HG02938 (cell line): ENCODE measurements at regions not wholly inside any gene's neighbourhood (a gene's known extent, or its start where the extent isn't known, plus 50 kb on each side); places are given as distances from the start of the nearest gene placed in this dataset.
A peak's percentile ranks its signal among the peaks of the same experiment; 100 is the strongest.
"Not testable (repeated sequence)": the region's sequence is repeated elsewhere in the genome, so short reads cannot be mapped to it uniquely, and the experiment has no call there.

Experiments used
- ATAC-seq: cut with Tn5 transposase; IDR thresholded peaks from one replicate; pipeline ENCODE4 v1.9.1; 2021; ENCODE audit warnings: mild to moderate bottlenecking, moderate library complexity; ENCODE audit not compliant: unreplicated experiment

DNA sequence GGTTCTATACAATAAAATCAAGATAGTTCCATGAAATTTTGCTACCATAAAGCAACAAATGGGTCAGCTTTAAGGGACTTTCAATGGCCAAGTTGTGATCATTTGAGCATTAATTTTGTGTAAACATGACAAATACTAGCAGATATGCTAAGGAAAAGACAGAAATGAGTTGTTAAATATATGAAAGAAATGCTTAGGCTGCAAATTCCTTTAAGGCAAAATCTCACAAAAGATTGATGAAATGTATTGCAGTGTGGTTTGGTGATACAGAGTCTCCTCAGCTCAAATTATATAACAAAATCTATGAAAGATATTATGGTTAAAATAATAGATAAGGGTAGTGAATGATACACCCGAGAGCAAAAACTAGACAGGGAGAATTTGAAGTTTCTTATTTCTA is 377.2 kb downstream of the RAP2B start:
- no peak for ATAC-seq

DNA sequence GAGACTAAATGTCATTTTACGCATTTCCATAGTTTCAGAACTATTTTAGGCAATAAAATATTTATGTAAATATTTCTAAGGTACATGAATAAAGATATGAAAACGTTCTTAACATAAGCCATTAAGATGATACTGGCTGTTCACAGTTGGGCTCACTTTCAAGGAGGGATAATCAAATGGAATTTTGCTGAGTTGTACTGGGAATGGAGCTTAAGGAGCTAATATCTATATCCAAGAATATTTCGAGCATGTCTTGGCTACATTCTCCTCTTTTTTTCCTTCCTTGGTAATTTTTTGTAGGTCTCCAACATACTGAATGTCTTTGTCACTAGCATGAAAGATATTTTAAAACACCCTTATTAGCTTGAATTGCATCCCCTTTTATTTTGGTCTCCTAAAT is 383.4 kb downstream of the RAP2B start:
- ATAC-seq: no peak

DNA sequence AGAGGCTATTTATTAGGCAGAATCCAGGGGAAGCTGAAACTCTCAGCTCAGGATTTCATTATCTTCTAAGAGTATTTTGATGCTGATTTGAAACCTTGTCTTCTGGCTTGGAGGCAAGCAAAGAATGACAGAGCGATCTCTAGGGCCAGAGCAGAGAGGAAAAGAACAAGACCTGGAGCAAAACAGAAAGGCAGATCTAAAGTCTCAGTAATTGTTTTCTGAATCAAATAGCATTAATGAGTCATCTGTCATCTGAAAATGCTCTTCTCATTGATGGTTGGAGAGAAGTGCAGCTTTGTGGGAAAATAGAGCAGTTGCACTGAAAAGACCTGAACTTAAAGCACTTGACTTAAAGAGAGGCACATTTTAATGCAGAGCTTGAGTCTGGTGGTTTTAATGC is 385.9 kb downstream of the RAP2B start:
- ATAC-seq: no peak

DNA sequence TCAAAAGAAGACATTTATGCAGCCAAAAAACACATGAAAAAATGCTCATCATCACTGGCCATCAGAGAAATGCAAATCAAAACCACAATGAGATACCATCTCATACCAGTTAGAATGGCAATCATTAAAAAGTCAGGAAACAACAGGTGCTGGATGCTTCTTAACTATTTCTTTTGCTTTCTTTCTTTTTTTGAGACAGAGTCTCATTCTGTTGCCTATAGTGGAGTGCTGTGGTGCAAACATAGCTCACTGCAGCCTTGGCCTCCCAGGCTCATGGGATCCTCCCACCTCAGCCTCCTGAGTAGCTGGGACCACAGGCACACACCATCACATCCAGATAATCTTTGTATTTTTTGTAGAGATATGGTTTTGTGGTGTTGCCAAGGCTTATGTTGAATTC is 387.7 kb downstream of the RAP2B start:
- not testable (repeated sequence) for ATAC-seq

DNA sequence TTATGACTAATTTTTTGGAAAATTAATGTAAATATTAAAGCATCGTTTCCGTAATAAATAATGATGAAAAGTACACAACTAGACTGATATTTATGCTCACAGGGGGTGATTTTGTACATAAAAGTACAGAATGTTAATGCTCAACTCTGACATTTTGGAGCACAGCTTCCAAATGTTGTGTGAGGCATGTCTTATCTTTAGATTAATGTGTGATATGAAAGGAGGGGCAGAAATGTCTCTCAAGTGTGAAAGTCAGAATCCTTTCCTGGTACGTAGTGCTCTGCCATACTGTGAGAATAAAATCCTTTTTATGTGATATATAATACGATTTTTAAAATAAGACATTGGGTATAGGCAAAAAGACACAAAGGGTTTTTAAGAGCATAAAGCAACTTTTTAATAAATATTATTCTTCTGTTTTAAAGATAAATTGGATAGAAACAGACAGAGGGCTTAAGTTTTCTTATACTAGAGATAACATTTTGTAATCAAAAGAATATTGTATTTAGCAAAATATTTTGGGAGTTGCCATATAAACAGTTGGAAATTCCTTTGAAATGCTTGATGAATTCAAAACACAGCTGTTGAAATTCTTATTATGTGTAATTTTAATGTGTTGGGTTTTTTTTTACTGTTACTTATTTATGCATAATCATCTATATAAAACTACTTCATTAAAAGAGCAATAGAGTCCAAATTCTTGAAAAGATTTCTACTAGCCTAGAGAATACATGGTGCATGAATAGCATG is 389.7 kb downstream of the RAP2B start:
- ATAC-seq: no peak

DNA sequence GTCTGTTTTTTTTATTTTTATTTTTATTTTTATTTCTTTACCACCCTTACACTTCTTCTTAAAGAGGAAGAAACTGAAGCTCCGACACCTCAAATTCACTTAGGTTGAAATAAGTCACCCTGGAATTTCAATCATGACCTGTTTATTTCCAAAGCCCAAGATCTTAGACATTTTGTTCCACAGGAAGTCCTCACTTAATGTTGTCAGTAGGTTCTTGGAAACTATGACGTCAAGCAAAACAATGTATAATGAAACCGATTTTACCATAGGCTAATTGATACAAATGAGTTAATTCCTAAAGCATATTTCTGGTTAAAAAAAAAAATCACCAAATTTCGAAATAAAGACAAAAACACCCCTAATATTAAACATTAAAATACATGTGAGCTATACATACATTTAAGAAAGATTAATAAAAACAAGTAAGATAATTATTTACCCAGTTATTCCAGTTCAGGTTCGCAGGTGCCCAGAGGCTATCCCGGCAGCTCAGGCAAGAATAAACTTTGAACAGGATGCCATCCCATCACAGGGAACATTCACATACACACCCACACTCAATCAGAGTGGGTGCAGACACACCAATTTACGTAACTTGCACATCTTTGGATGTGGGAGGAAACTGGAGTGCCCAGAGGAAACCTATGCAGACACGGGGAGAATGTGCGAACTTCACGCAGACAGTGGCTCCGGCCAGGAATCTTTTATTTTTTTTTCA is 391.0 kb downstream of the RAP2B start:
- no peak for ATAC-seq

DNA sequence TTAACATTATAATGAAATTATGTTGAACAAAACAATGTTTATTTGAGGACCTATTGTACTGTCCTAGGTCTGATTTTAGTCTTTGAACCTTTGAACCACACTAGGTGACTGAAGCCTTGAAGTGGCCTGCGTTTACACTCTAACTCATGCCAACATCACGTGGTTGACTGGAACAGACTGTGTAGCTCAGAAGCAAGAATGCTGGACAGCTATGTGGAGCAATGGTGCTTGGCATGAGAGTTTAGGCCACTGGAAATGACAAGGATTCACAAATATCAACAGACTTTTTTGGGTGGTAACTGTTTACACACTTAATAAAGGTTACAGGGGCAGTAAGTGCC is 391.5 kb downstream of the RAP2B start:
- no peak for ATAC-seq

DNA sequence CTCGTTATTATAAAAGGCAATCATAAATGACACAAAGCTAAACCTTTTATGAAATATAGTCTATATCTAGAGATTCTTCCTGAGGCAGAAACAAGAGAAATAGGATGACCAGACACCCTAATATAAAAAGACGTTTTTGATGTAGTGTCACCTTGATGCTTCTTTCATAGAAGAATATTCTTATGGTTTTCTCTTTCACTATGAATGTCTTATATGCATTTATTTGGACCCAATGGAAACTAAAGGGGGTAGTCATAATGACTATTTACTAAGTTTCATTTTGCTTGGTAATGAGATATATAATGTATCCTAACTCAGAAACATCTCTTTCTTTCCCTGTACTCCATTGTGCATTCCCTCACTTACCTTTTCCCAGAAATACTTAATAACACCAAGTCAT is 393.9 kb downstream of the RAP2B start:
- no peak for ATAC-seq

DNA sequence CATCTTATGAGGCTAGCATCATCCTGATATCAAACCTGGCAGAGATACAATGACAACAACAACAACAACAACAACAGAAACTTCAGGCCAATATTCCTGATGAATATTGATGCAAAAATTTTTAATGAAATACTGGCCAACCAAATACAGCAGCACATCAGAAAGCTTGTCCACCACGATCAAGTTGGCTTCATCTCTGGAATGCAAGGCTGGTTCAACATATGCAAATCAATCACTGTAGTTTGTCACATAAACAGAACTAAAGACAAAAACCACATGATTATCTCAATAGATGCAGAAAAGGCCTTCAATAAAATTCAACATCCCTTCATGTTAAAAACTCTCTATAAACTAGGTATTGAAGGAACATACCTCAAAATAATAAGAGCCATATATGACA is 397.3 kb downstream of the RAP2B start:
- not testable (repeated sequence) for ATAC-seq

DNA sequence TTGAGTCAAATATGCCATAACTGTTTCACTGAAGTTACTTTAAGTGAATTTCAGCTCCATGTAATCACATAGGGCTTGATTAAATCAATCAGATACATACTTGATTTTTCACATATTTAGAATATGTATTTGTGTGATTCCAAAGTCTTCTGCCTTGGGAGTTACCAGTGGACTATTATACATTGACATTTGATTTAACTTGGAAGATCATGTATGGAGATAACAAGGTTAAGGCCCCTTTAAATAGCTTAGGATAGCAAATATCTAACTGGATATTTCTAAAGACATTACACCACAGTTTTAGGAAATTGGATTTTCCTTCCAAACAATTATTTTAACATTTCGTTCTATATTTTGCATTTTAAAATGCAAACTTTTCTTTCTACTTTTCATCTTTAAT is 405.0 kb downstream of the RAP2B start:
- no peak for ATAC-seq

DNA sequence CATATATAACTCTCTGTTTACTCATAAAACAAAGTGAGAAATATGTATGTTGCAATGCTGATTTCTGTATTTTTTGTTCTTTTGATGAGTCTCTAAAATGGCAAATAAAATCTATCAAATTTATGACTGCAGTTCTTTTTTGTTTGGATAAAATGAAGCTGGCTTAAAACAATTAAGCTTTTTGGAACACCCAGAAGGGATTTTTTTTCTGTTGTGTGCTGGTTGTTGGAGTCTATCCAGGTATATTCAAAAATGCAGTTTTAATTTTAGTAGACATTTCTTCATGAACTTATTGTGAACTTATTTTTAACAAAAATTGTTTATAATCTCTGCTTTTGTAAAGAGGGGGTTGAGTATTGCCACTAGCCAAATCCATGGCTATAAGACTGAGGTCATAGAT is 405.5 kb downstream of the RAP2B start:
- no peak for ATAC-seq

DNA sequence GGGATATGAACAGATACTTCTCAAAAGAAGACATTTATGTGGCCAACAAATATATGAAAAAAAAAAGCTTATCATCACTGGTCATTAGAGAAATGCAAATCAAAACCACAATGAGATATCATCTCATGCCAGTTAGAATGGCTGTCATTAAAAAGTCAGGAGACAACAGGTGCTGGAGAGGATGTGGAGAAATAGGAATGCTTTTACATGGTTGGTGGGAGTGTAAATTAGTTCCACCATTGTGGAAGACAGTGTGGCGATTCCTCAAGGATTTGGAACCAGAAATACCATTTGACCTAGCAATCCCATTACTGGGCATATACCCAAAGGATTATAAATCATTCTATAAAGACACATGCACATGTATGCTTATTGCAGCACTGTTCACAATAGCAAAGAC is 408.5 kb downstream of the RAP2B start:
- not testable (repeated sequence) for ATAC-seq

DNA sequence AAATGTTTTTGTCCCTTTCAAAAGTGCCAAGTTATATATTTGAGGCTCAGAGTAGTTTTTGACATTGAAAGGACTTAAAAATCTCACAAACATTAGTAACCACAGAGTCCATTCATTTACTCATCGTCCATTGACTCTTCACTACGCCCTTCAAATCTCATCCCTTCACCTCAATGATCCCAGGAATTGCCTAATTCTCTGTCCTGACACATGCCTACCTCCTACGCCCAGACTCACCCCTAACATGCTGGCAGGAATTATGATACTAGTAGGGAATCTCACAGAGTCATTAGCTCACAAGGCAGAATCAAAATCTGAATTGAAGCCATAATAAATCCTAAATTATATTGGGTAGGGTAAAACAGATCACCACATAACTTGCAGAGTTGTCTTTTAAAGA is 410.1 kb downstream of the RAP2B start:
- ATAC-seq: no peak

DNA sequence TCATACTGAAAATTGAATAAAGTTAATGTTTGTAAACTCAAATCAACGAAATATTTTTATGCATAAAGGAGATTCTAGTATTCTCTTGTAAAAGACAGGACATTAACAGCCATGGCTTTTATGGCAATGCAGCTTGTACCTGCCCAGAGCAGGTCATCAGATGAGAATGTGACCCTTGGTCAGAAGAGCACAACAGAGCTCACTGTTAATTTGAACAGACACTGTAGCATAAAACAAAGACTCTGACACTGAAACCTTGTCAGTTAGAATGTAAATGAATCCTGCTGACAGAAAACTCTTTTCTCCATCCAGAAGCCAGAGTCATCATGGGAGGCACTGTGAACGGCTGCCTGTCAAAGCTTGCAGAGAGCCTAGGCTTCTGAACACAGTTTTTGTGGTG is 410.6 kb downstream of the RAP2B start:
- no peak for ATAC-seq

DNA sequence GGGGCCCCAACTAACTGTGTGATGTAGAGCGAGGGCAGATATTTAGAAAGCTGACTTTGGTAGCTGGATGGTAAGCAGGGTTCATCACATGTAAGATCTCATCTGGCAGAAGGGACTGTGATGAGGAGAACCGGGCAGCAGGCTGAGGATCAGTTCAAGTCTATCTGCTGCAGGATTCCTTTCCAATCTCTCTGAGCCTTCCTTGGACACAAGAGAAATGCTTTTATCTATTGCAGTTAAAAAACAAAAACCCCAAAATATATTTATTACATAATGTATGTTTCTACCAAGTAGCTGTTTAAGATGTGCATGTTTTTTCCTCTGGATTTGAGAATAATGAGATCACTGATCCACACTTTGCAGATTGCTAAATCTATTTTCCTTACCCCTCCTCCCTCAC is 411.5 kb downstream of the RAP2B start:
- no peak for ATAC-seq

DNA sequence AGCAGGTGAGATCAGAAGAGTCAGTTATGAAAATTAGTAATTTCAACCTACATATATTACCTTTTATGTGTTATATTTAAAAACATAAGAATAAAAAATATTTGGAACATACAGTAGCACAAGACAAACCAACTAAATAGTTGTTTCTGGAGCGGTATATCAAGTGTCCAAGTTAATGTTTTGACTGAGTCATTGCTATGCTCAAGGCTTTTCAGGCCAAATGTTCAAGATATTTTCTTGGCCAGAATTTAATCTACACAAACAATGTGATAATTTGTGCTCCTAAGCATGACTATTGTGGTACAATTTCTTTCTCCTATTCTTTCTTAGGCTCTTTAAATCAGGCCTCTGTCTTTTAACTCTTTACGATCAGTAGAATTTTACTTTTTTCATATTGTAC is 412.4 kb downstream of the RAP2B start:
- no peak for ATAC-seq

DNA sequence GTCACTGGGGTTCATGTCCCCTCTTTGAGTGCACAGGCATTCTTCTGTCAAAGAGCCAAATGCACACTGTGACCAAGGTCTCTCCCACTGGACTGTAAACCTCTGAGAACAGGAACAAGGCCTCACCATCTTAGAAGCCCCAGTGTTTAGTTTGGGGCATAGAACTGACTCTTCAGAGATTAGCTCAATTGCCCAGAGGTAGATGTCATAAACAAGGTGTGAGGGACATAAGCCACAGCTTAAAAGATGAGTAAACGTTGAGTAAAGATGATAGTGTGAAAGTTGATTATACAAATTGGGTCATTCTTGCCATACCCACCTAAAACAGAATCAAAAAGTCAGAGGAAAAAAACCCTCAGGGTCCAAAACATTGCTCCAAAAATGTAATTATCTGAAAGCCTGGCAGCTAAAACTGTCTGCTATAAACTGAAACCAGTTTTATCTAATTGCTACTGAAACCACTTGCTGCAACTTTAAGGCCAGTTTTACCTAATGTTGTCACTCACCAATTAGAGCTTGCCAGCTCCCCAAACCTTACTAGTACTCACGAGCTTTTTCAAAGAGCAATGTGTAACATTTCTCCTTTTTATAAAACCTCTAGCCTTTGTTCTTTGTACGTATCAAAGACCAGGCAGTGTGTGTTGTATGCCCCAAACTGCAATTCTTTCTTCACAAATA is 415.2 kb downstream of the RAP2B start:
- ATAC-seq: no peak

DNA sequence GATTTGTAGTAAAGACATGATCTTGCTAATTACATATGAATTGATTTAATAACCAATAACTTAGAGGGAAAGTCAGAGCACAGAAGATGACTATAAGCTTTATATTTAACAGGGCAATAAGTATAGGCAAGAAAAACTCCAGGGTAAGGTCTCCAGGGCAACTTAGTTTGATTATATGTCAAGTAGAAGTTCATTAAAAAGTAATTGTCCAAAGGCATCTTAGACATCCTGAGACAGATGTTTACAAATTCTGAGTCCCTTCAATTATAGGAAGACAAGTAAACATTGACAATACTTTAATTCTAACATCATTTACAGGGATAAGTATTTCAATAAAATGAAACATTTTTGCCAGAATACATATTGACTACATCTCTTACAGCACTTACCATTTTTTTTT is 416.0 kb downstream of the RAP2B start:
- no peak for ATAC-seq

DNA sequence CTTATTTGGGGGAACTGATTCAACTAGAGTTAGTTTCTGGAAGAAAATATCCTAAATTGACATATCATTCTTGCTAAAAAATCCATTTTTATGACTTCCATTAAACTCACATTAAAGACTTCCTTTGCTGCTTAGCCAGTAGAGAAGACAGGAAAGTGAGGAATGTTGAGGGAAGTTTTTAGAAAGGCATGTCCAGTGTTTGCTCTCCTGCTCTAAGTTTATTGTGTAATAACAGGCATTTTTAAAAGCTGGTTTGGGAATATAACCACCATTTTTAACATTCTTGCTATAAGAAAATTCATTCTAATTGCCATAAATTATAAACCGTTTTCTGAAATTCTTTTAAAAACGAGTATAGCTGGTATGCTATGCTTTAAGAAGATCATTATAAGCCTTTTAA is 428.0 kb downstream of the RAP2B start:
- ATAC-seq: no peak

DNA sequence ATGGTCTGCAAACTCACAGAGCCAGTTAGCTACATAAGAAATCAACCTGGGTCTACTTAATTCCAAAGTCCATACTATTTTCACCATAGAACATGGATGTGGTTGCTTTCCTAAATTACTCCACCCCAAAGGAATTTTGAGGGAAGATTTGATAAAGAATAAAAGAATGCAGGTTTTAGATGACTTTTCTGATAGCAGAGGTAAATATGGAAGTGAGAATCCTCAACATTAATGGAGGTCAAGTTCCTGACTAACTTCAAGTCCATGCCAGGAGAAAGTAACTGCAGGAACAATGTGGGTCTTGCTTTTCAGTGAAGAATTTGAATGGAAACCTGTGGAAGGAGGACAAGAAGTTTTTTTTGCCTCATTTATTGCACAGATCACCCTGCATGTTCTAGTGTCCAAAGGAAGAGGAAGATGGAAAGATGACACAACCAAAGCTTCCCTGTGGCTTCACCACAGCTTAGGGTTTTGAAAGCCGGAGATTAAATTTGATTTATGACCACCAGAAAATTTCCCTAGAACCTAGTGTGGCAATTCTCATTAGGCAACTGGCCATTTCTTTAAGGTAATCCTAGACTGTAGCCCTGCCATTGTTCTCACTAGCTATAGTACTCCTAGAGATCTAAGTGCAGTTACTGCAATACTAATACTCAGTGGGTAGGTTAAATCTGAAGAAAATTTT is 429.7 kb downstream of the RAP2B start:
- ATAC-seq: no peak

DNA sequence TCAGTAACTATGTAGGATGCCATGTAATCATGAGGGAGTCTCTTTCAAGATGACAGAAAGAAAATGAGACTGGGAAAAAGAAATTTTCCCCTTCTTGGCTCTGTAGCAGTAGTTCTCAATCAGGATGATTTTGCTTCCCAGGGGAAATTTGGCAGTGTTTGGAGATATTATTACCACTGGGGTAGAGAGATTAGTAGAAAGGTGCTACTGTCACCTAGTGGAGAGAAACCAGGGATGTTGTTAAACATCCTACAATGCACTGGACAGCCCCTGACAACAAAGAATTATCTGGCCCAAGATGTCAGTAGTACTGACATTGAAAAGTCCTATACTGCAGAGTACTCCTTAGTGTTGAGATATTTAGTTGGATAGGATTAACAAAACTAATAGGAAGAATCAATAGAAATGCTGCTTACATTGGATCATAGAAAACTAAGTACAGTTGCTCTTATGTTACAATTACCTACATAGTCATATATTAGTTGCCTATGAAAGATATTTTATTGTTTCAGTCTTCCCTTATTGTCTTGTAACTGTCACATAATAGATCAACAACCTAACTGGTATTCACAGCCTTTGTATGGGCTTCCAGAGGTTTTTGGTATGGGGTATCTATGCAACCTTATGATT is 433.3 kb downstream of the RAP2B start:
- peak; percentile 52 for ATAC-seq
